Transverse colon (tissue), 4 donors: ENCODE measurements at regions not wholly inside any gene's neighbourhood (a gene's known extent, or its start where the extent isn't known, plus 50 kb on each side); places are given as distances from the start of the nearest gene placed in this dataset.
"Not testable (repeated sequence)": the region's sequence is repeated elsewhere in the genome, so short reads cannot be mapped to it uniquely, and the experiment has no call there.

Experiments
- DNase-seq: peaks from one replicate; pipeline ENCODE4 v3.0.0-alpha.2; 2019
- H3K27ac ChIP-seq, 4 donors: fragments of 200-600 bp; sonication (generic); 2 replicates each; pipeline ENCODE4 v1.5.1; 2016 to 2018; ENCODE audit warnings: inconsistent platforms in 4 of 4
- H3K27me3 ChIP-seq: fragments of 200-600 bp; sonication (generic); 2 replicates; pipeline ENCODE4 v1.5.1; 2017; ENCODE audit warnings: inconsistent platforms
- H3K36me3 ChIP-seq, 4 donors: fragments of 200-600 bp; sonication (generic); 2 replicates each; pipeline ENCODE4 v1.5.1; 2017 to 2019; ENCODE audit warnings: inconsistent platforms in 4 of 4
- H3K4me1 ChIP-seq, 4 donors: fragments of 200-600 bp; sonication (generic); 2 replicates each; pipeline ENCODE4 v1.5.1; 2017 to 2020; ENCODE audit warnings: inconsistent platforms in 4 of 4
- H3K4me3 ChIP-seq, 4 donors: fragments of 200-600 bp; sonication (generic); 1 replicate in 1 of 4; 2 replicates in 3 of 4; pipeline versions ENCODE4 v1.5.1 to v1.6.1; 2017 to 2019; ENCODE audit warnings: inconsistent platforms in 4 of 4
- H3K9me3 ChIP-seq, 2 donors: fragments of 200-600 bp; sonication (generic); 2 replicates each; pipeline ENCODE4 v1.5.1; 2017 to 2019; ENCODE audit warnings: inconsistent platforms in 2 of 2
- EP300 ChIP-seq: sonication (generic); formaldehyde crosslinking; IDR thresholded peaks from one replicate; pipeline ENCODE4 v1.6.1; 2017; ENCODE audit warnings: antibody characterized with exemption, low read depth
- POLR2A ChIP-seq: fragments of 450-650 bp; IDR thresholded peaks from one replicate; pipeline ENCODE4 v1.6.1; 2016; ENCODE audit warnings: antibody characterized with exemption, mild to moderate bottlenecking, moderate library complexity
- POLR2AphosphoS5 ChIP-seq, 3 donors: sonication (generic); formaldehyde crosslinking; IDR thresholded peaks; one replicate each; pipeline ENCODE4 v1.6.1; 2016; ENCODE audit warnings: antibody characterized with exemption in 3 of 3
- WGBS, 2 donors: methylation state at CpG; one replicate each; pipeline ENCODE4 v1.1.5; 2018; ENCODE audit warnings: low coverage in 1 of 2; 5-methylcytosine and 5-hydroxymethylcytosine counted together
- in situ Hi-C, 4 donors: fragments of 200-750 bp; cut with MboI; loops; one replicate each; pipeline versions ENCODE4 v1.15.0 to v1.15.1; 2017; ENCODE audit warnings: low sequenced_read_pairs in 3 of 4, low pct_ligation_motif_present in 1 of 4, low pct_unique_long_range_greater_than_20kb in 1 of 4
- intact Hi-C: fragments of 100-400 bp; cut with DNase I; formaldehyde crosslinking; loops from one replicate; pipeline ENCODE4 v1.15.1; 2023; ENCODE audit warnings: low total_unique reads
- TF ChIP-seq, protein P1 (sequence below), 5 experiments: fragments of 200-600 bp in 3 of 5; fragments of 450-650 bp in 2 of 5; sonication (generic) in 3 of 5; IDR thresholded peaks; 1 replicate in 2 of 5; 2 replicates in 3 of 5; pipeline ENCODE4 v1.5.1; 2016 to 2017; ENCODE audit warnings: antibody characterized with exemption in 5 of 5, inconsistent platforms in 3 of 5, mild to moderate bottlenecking in 2 of 5, moderate library complexity in 1 of 5

DNA sequence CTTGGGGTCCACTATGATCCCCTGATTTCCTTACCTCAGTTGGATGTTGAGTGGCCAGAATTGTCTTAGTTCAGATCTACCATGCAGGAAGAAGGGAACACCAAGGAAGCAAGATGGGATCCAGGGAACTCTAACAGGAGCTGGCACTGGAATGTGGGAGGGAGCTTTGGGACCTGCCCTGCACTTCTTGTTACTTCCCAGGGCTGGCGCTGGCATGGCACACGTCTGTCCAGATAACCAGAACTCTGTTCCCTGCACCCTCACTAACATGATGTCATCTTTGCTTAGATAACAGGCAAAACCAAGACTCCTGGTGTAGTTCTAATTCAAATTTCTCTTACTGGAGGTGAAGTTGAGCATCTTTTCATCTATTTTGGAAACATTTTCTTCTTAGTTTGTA is 550.0 kb downstream of the MN1 start:
- Histone ChIP-seq H3K4me1 (peaks cover 0 to 6% (median 4%) of the 10 kb centered on the region in 4 donors), H3K9me3 (peaks cover 0 to 8% of the 10 kb centered on the region in 2 donors), H3K4me3 (no peak overlapping the region), H3K27me3 (no peaks in the 10 kb centered on the region), H3K27ac (no peak overlapping the region), H3K36me3 (no peaks in the 10 kb centered on the region)
- in situ Hi-C loops (no loop called here), intact Hi-C loops (no loop called here)
- TF ChIP-seq EP300 (no peak), POLR2AphosphoS5 (IDR thresholded peaks at IDR 0.05) (no peak), POLR2A (no peak)
- TF ChIP-seq, protein P1, sequence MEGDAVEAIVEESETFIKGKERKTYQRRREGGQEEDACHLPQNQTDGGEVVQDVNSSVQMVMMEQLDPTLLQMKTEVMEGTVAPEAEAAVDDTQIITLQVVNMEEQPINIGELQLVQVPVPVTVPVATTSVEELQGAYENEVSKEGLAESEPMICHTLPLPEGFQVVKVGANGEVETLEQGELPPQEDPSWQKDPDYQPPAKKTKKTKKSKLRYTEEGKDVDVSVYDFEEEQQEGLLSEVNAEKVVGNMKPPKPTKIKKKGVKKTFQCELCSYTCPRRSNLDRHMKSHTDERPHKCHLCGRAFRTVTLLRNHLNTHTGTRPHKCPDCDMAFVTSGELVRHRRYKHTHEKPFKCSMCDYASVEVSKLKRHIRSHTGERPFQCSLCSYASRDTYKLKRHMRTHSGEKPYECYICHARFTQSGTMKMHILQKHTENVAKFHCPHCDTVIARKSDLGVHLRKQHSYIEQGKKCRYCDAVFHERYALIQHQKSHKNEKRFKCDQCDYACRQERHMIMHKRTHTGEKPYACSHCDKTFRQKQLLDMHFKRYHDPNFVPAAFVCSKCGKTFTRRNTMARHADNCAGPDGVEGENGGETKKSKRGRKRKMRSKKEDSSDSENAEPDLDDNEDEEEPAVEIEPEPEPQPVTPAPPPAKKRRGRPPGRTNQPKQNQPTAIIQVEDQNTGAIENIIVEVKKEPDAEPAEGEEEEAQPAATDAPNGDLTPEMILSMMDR (IDR thresholded peaks at IDR 0.05): no peak
- no peak for DNase-seq
- whole genome bisulfite sequencing, 2 donors: 83% methylated on average over 2 of the region's 2 CpGs; no CpG with 5 or more reads in 1 of the 2 donors

- no peak for DNase-seq
- in situ Hi-C loops (no loop called here), intact Hi-C loops (no loop called here)
- 69 to 70% methylated on average over 4 to 9 of the region's 9 CpGs for WGBS, 2 donors
- Histone ChIP-seq H3K36me3 (no peaks in the 10 kb centered on the region), H3K4me3 (no peak overlapping the region), H3K9me3 (peaks cover 0 to 8% of the 10 kb centered on the region in 2 donors), H3K27me3 (no peaks in the 10 kb centered on the region), H3K4me1 (peaks cover 0 to 3% (median 3%) of the 10 kb centered on the region in 4 donors), H3K27ac (no peak overlapping the region)
- TF ChIP-seq, protein P1 (IDR thresholded peaks at IDR 0.05): no peak
- no peak for TF ChIP-seq EP300
- no peak for TF ChIP-seq POLR2A
- TF ChIP-seq POLR2AphosphoS5 (IDR thresholded peaks at IDR 0.05): no peak
Measured at GRCh38 chr22:27252282-27253049, 549.1 kb downstream of the MN1 start.

DNA sequence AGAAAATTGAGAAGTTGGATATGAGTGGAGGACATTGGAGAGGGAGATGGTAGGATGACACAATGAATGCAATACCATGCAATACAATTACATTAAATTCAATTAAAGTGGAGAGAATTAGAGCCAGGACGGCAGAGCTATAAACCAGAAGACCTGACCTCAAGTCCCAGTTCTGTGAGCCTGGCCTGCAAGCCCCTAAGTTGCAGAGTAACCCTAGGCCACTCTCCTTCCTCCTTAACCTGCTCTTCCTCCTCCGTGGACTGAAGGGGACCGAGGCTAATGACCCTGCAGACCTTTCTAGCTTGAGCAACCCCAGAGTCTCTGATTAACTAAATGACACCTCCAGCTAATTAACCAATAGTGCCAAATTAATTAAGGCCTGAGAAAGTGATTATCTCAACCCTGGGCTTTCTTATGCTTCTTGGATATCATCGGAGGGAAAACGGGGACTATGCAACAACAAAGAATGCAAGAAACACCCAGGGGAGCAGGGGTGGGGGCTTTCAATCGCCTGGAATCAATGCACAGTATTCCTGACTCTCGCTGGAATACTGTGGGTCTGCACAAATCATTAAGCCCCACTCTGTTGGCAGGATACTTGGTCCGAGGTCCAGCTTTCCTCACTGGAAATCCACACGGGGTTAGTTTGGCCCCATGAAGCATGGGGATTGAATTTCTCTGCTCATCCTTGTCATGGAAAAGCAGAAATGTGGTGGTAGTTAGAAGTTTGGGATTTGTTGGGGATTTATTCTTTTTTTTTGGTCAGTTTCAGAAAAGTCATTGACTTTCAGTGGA is 548.3 kb downstream of the MN1 start:
- TF ChIP-seq EP300: no peak
- TF ChIP-seq, protein P1 (IDR thresholded peaks at IDR 0.05): no peak
- no peak for TF ChIP-seq POLR2A
- no peak for TF ChIP-seq POLR2AphosphoS5 (IDR thresholded peaks at IDR 0.05)
- 68 to 100% methylated on average over 2 to 9 of the region's 9 CpGs for whole genome bisulfite sequencing, 2 donors
- in situ Hi-C loops: no loop called here

DNA sequence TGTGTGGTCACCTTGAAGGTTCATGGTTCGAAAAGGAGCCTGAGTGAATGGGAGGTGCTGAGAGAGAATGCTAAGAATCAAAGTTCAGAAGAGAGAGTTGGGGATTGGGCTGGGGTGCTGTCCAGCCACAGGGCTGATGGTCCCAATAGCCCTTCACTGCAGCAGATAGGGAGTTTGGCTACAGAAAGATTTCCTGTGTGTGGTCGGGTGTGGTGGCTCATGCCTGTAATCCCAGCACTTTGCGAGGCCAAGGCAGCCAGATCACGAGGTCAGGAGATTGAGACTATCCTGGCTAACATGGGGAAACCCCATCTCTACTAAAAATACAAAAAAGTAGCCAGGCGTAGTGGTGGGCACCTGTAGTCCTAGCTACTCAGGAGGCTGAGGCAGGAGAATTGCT is 547.5 kb downstream of the MN1 start:
- DNase-seq, intact Hi-C loops, H3K4me1 ChIP-seq, in situ Hi-C loops, H3K27ac ChIP-seq, H3K9me3 ChIP-seq, H3K27me3 ChIP-seq, H3K4me3 ChIP-seq, H3K36me3 ChIP-seq: not testable (repeated sequence)
- WGBS, 2 donors: 41 to 68% methylated on average over 4 to 5 of the region's 5 CpGs

More for the DNA sequence above, 548.3 kb downstream of the MN1 start:
- no peaks in the 10 kb centered on the region for H3K36me3 ChIP-seq
- no peak overlapping the region for H3K27ac ChIP-seq
- intact Hi-C loops: no loop called here
- DNase-seq: no peak
- peaks cover 0 to 8% of the 10 kb centered on the region in 2 donors for H3K9me3 ChIP-seq
- H3K4me3 ChIP-seq: no peak overlapping the region
- H3K4me1 ChIP-seq: no peaks in the 10 kb centered on the region
- no peaks in the 10 kb centered on the region for H3K27me3 ChIP-seq
